ENCODE measurements at regions not wholly inside any gene's neighbourhood (a gene's known extent, or its start where the extent isn't known, plus 50 kb on each side); places are given as distances from the start of the nearest gene placed in this dataset.
A peak's percentile ranks its signal among the peaks of the same experiment; 100 is the strongest.

DNA sequence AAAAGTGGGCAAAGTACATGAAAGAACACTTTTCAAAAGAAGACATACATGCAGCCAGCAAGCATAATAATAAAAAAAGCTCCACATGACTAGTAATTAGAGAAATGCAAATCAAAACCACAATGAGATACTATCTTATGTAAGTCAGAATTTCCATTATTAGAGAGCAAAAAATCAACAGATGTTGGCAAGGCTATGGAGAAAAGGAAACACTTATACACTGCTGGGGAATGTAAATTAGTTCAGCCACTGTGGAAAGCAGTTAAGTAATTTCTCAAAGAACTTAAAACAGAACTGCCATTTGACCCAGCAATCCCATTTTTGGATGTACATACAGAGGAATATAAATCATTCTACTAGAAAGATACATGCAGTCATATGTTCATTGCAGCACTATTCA lies 360.7 kb downstream of the NSUN3 start:
- H3K27me3 ChIP-seq: no peaks in the 10 kb centered on the region
- no peaks in the 10 kb centered on the region for H3K36me3 ChIP-seq
- DNase-seq: no peak
- TF ChIP-seq POLR2AphosphoS5 (IDR thresholded peaks at IDR 0.05) (no peak), EP300 (IDR thresholded peaks at IDR 0.05) (no peak), POLR2A (IDR thresholded peaks at IDR 0.05) (no peak)
- TF ChIP-seq, protein P1, sequence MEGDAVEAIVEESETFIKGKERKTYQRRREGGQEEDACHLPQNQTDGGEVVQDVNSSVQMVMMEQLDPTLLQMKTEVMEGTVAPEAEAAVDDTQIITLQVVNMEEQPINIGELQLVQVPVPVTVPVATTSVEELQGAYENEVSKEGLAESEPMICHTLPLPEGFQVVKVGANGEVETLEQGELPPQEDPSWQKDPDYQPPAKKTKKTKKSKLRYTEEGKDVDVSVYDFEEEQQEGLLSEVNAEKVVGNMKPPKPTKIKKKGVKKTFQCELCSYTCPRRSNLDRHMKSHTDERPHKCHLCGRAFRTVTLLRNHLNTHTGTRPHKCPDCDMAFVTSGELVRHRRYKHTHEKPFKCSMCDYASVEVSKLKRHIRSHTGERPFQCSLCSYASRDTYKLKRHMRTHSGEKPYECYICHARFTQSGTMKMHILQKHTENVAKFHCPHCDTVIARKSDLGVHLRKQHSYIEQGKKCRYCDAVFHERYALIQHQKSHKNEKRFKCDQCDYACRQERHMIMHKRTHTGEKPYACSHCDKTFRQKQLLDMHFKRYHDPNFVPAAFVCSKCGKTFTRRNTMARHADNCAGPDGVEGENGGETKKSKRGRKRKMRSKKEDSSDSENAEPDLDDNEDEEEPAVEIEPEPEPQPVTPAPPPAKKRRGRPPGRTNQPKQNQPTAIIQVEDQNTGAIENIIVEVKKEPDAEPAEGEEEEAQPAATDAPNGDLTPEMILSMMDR (IDR thresholded peaks at IDR 0.05): no peak
- intact Hi-C loops (cut with DNase I; ENCODE audit: low total_unique reads): loop anchor here (10.0 kb wide), 1 partner anchor 61 kb away; no protein-coding TSS in a partner anchor
- H3K9me3 ChIP-seq: peaks cover 0 to 7% (median 5%) of the 10 kb centered on the region in 4 donors
- no peak overlapping the region for H3K4me3 ChIP-seq
- no peak overlapping the region for H3K27ac ChIP-seq
- H3K4me1 ChIP-seq: no peaks in the 10 kb centered on the region

DNA sequence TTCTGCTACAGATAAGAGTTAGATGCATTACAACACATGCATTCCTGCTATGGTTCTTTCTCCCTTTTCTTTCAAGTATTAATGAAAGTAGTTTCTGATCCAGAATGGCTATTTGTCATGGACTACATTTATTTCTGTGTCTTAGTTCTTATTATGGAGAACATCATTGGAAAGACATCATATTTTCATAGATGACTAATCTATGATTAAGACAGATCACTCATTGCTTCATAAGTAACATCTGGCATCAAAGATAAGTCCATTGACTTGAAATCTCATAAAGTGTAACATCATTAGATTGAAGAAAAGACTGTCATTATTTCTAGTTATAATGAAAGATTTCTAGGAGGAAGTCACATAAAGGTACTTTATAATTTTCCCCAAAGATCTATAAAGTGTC lies 366.7 kb downstream of the NSUN3 start:
- H3K27me3 ChIP-seq: no peaks in the 10 kb centered on the region
- no peak for TF ChIP-seq POLR2A (IDR thresholded peaks at IDR 0.05)
- TF ChIP-seq EP300 (IDR thresholded peaks at IDR 0.05): no peak
- TF ChIP-seq, protein P1 (IDR thresholded peaks at IDR 0.05): no peak
- no peak for TF ChIP-seq POLR2AphosphoS5 (IDR thresholded peaks at IDR 0.05)
- intact Hi-C loops (cut with DNase I; ENCODE audit: low total_unique reads): loop anchor here (10.0 kb wide), 1 partner anchor 55 kb away; no protein-coding TSS in a partner anchor
- no peak overlapping the region for H3K27ac ChIP-seq
- DNase-seq: no peak
- no peak overlapping the region for H3K4me3 ChIP-seq
- H3K36me3 ChIP-seq: no peaks in the 10 kb centered on the region
- peaks cover 0 to 7% (median 0%) of the 10 kb centered on the region in 4 donors for H3K9me3 ChIP-seq
- H3K4me1 ChIP-seq: no peaks in the 10 kb centered on the region

DNA sequence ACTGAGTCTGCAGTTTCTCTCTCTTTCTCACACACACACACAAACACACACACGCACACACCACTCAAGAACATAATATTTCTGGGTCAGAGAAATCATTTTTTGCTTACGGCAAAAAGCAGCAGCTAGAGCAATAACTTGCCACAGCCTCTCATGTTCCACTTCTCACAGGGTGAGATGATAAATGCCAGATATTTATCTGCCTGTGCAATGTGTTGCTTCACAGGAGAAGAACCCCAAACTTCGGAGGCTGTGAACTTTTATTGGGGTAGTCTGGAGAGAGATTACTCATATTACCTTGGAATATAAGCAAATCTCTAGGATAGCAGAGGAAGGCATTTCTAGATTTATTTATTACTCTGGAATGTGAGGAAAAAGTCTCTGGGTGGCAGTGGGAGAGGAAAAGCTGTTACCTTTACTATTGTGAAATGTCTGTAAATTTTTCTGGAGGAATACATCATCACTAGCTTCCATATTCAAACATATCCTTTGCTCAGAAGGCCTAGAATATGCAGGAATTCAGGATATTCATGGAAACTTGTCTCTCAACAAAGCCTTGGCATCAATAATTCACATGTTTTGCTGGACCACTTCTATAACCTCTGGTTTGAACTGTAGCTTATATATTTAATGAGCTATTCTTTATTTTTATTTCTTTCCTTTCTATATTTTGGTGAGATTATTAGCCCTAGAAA lies 369.2 kb downstream of the NSUN3 start:
- intact Hi-C loops (cut with DNase I; ENCODE audit: low total_unique reads): no loop called here

DNA sequence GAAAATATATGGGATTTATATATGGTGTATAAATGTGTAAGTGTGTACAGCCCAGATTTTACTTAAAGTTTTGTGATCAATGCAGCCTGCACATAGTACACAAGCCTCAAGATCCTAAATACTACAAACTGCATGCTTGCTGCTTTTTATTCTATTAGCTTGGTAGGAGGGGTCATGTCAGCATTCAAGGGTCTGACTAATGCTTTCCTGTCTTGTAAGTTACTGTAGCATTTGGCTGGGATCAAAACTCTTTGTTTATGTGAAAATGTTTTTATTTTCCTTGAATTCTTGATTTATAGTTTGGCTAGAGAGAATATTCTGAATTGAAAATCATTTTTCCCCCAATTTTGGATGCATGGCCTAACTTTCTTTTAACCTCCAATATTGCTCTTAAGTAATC lies 370.9 kb downstream of the NSUN3 start:
- H3K4me3 ChIP-seq: no peak overlapping the region
- no peaks in the 10 kb centered on the region for H3K9me3 ChIP-seq
- H3K27ac ChIP-seq: no peak overlapping the region
- H3K36me3 ChIP-seq: no peaks in the 10 kb centered on the region
- intact Hi-C loops (cut with DNase I; ENCODE audit: low total_unique reads): no loop called here
- no peak for DNase-seq
- H3K4me1 ChIP-seq: no peaks in the 10 kb centered on the region
- H3K27me3 ChIP-seq: no peaks in the 10 kb centered on the region
- no peak for TF ChIP-seq POLR2AphosphoS5 (IDR thresholded peaks at IDR 0.05)

More for the DNA sequence above, 369.2 kb downstream of the NSUN3 start:
- Histone ChIP-seq H3K27ac (no peak overlapping the region), H3K4me1 (no peaks in the 10 kb centered on the region), H3K36me3 (no peaks in the 10 kb centered on the region), H3K27me3 (no peaks in the 10 kb centered on the region), H3K9me3 (no peaks in the 10 kb centered on the region), H3K4me3 (no peak overlapping the region)
- no peak for TF ChIP-seq EP300 (IDR thresholded peaks at IDR 0.05)
- TF ChIP-seq POLR2A (IDR thresholded peaks at IDR 0.05): no peak
- TF ChIP-seq POLR2AphosphoS5 (IDR thresholded peaks at IDR 0.05): no peak
- TF ChIP-seq, protein P1 (IDR thresholded peaks at IDR 0.05): no peak
- 67 to 84% (median 82%) methylated on average over 3 of the region's 3 CpGs for WGBS, 5 donors
- DNase-seq: no peak

DNA sequence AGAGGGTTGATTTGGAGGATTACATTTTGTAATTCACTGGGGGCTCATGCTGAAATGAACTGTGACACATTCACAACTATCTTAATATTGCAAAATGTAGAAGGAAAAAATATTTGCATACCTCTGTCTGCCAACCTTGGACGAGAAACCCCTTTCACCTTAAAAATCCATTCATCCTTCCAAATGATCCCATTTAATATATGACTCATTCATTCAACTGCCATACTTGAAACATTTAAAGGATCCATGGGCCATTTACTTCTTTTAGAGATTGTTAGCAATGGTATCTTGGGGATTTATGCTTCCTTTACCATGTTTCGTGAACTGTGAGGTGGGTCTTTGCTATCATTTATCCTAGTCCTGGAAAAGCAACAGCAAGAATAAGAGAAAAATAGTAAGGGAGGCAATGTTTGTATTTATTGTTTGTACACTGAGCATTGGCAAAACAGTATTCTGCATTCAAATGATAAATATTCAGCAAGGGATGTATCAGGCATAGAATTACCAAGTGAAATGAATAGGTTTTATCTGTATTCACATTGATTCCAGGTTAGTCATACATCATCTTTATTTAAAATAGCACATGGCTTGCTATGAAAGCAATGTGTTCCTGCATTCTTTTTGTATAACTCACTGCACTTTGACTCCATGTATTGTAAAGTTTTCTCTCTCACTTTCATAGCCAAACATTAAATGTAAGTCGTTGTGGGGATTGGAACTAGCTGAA lies 378.1 kb downstream of the NSUN3 start:
- intact Hi-C loops (cut with DNase I; ENCODE audit: low total_unique reads): no loop called here
- DNase-seq: peak in 1 of 2 donors; percentile 4
- Histone ChIP-seq H3K27ac (no peak overlapping the region), H3K9me3 (no peaks in the 10 kb centered on the region), H3K4me1 (no peaks in the 10 kb centered on the region), H3K27me3 (no peaks in the 10 kb centered on the region), H3K36me3 (no peaks in the 10 kb centered on the region), H3K4me3 (no peak overlapping the region)
- no peak for TF ChIP-seq POLR2AphosphoS5 (IDR thresholded peaks at IDR 0.05)
- 59 to 66% (median 61%) methylated on average over 3 of the region's 3 CpGs for WGBS, 5 donors

Data from stomach (tissue), 8 donors.